HG03064 (cell line): ENCODE measurements at regions not wholly inside any gene's neighbourhood (a gene's known extent, or its start where the extent isn't known, plus 50 kb on each side); places are given as distances from the start of the nearest gene placed in this dataset.
"Not testable (repeated sequence)": the region's sequence is repeated elsewhere in the genome, so short reads cannot be mapped to it uniquely, and the experiment has no call there.

Source experiments
- ATAC-seq: cut with Tn5 transposase; IDR thresholded peaks from one replicate; pipeline ENCODE4 v1.9.1; 2021; ENCODE audit warnings: low read depth; ENCODE audit not compliant: unreplicated experiment

GRCh38 chr6:120931520-120932180, 402.6 kb downstream of the TBC1D32 start:
- not testable (repeated sequence) for ATAC-seq

GRCh38 chr6:120930500-120930899, 403.8 kb downstream of the TBC1D32 start:
- ATAC-seq = not testable (repeated sequence)

GRCh38 chr6:120924214-120924613, 410.1 kb downstream of the TBC1D32 start:
- no peak for ATAC-seq

GRCh38 chr6:120918137-120918536, 416.1 kb downstream of the TBC1D32 start:
- ATAC-seq = no peak

- no peak for ATAC-seq
These were observed 417.4 kb downstream of the TBC1D32 start for GRCh38 chr6:120916844-120917243.

GRCh38 chr6:120913486-120913885, 420.8 kb downstream of the TBC1D32 start:
- ATAC-seq = no peak

- ATAC-seq = no peak
These were observed 425.5 kb downstream of the TBC1D32 start for GRCh38 chr6:120908767-120909166.

GRCh38 chr6:120903836-120904235, 430.4 kb downstream of the TBC1D32 start:
- ATAC-seq = no peak

GRCh38 chr6:120899932-120900331, 434.3 kb downstream of the TBC1D32 start:
- no peak for ATAC-seq

GRCh38 chr6:120894077-120894476, 440.2 kb downstream of the TBC1D32 start:
- ATAC-seq = peak; percentile 88

GRCh38 chr6:120876931-120877330, 457.3 kb downstream of the TBC1D32 start:
- ATAC-seq = no peak

GRCh38 chr6:120876424-120876823, 457.9 kb downstream of the TBC1D32 start:
- ATAC-seq = no peak

- no peak for ATAC-seq
These were observed 458.4 kb downstream of the TBC1D32 start for GRCh38 chr6:120875900-120876299.

- no peak for ATAC-seq
These were observed 459.9 kb downstream of the TBC1D32 start for GRCh38 chr6:120874422-120874821.

- no peak for ATAC-seq
These were observed 461.0 kb downstream of the TBC1D32 start for GRCh38 chr6:120873125-120873865.

GRCh38 chr6:120872262-120872578, 462.1 kb downstream of the TBC1D32 start:
- ATAC-seq = no peak

- no peak for ATAC-seq
These were observed 462.6 kb downstream of the TBC1D32 start for GRCh38 chr6:120871416-120872261.

GRCh38 chr6:120869397-120869796, 464.9 kb downstream of the TBC1D32 start:
- no peak for ATAC-seq

- ATAC-seq = no peak
These were observed 476.9 kb downstream of the TBC1D32 start for GRCh38 chr6:120857422-120857821.

- ATAC-seq = no peak
These were observed 479.7 kb downstream of the TBC1D32 start for GRCh38 chr6:120854583-120854982.

GRCh38 chr6:120853489-120853888, 480.8 kb downstream of the TBC1D32 start:
- no peak for ATAC-seq
